DOHH2 (cell line): ENCODE measurements at regions not wholly inside any gene's neighbourhood (a gene's known extent, or its start where the extent isn't known, plus 50 kb on each side); places are given as distances from the start of the nearest gene placed in this dataset.

ENCODE experiments used
- H3F3A ChIP-seq: fragments of 200-600 bp; sonication (generic), shearing (Covaris generic); 2 replicates; pipeline ENCODE4 v1.6.0; 2016; ENCODE audit warnings: antibody characterized with exemption, mild to moderate bottlenecking; ENCODE audit not compliant: control insufficient read depth, insufficient read depth
- H3K27ac ChIP-seq: fragments of 200-600 bp; sonication (generic); 2 replicates; pipeline ENCODE4 v1.5.1; 2014; ENCODE audit warnings: low read depth, mild to moderate bottlenecking, low read length, moderate library complexity
- H3K27me3 ChIP-seq: fragments of 200-600 bp; sonication (generic); 2 replicates; pipeline ENCODE4 v1.6.1; 2014; ENCODE audit warnings: mild to moderate bottlenecking, low read length, mixed read lengths; ENCODE audit not compliant: control insufficient read depth
- H3K36me3 ChIP-seq: fragments of 200-600 bp; sonication (generic); 2 replicates; pipeline ENCODE4 v1.6.1; 2014; ENCODE audit warnings: mild to moderate bottlenecking, low read length, moderate library complexity, mixed read lengths; ENCODE audit not compliant: control insufficient read depth
- H3K4me1 ChIP-seq: fragments of 200-600 bp; sonication (generic); 2 replicates; pipeline ENCODE4 v1.6.1; 2014; ENCODE audit warnings: mild to moderate bottlenecking, low read length, mixed read lengths; ENCODE audit not compliant: control insufficient read depth
- H3K4me2 ChIP-seq: fragments of 200-600 bp; sonication (generic); 2 replicates; pipeline ENCODE4 v1.6.0; 2014; ENCODE audit warnings: mild to moderate bottlenecking, low read length, moderate library complexity
- H3K4me3 ChIP-seq: fragments of 200-600 bp; sonication (generic); 2 replicates; pipeline ENCODE4 v1.5.1; 2014; ENCODE audit warnings: mild to moderate bottlenecking, low read length, mixed read lengths
- H3K79me2 ChIP-seq: fragments of 200-600 bp; sonication (generic); 2 replicates; pipeline ENCODE4 v1.6.1; 2014; ENCODE audit warnings: mild to moderate bottlenecking, low read length, mixed read lengths; ENCODE audit not compliant: control insufficient read depth
- H3K9me2 ChIP-seq: fragments of 200-600 bp; sonication (generic); replicated peaks from 2 replicates; pipeline ENCODE4 v1.6.1; 2014; ENCODE audit warnings: mild to moderate bottlenecking, low read length, mixed read lengths; ENCODE audit not compliant: control insufficient read depth
- H3K9me3 ChIP-seq: fragments of 200-600 bp; sonication (generic); 2 replicates; pipeline ENCODE4 v1.6.1; 2014; ENCODE audit warnings: antibody characterized with exemption, low read length, mixed read lengths; ENCODE audit not compliant: control insufficient read depth, insufficient read depth
- H4K20me1 ChIP-seq: fragments of 200-600 bp; sonication (generic); 2 replicates; pipeline ENCODE4 v1.6.0; 2014; ENCODE audit warnings: low read depth, mild to moderate bottlenecking, antibody characterized with exemption, low read length, moderate library complexity; ENCODE audit not compliant: control insufficient read depth, insufficient read depth
- CTCF ChIP-seq: fragments of 200-600 bp; sonication (generic); IDR thresholded peaks from one replicate; pipeline ENCODE4 v1.5.1; 2014; ENCODE audit warnings: antibody characterized with exemption, mild to moderate bottlenecking, low read depth, low read length; ENCODE audit not compliant: poor library complexity, severe bottlenecking
- EZH2phosphoT487 ChIP-seq: fragments of 200-600 bp; sonication (generic); IDR thresholded peaks from 2 replicates; pipeline ENCODE4 v1.6.1; 2017; ENCODE audit warnings: borderline replicate concordance, mild to moderate bottlenecking, antibody characterized with exemption, low read length, moderate library complexity, mixed read lengths

GRCh38 chr1:163436140-163436812 is 114.5 kb downstream of the NUF2 start:
- H4K20me1 ChIP-seq = no peaks in the 10 kb centered on the region
- no peak overlapping the region for H3K27ac ChIP-seq
- no peaks in the 10 kb centered on the region for H3K9me2 ChIP-seq
- no peaks in the 10 kb centered on the region for H3K79me2 ChIP-seq
- TF ChIP-seq CTCF = no peak
- TF ChIP-seq EZH2phosphoT487 = no peak
- H3K36me3 ChIP-seq = no peaks in the 10 kb centered on the region
- H3F3A ChIP-seq = no peaks in the 10 kb centered on the region
- H3K4me1 ChIP-seq = no peaks in the 10 kb centered on the region
- peaks cover 4% of the 10 kb centered on the region; the same call in 1 of the 2 replicates for H3K27me3 ChIP-seq
- H3K9me3 ChIP-seq = no peaks in the 10 kb centered on the region
- no peak overlapping the region for H3K4me2 ChIP-seq
- no peak overlapping the region for H3K4me3 ChIP-seq

- no peaks in the 10 kb centered on the region for H3K79me2 ChIP-seq
- H3K4me2 ChIP-seq = no peak overlapping the region
- no peak overlapping the region for H3K27ac ChIP-seq
- peaks cover 4% of the 10 kb centered on the region; the same call in 1 of the 2 replicates for H3K27me3 ChIP-seq
- H3K9me2 ChIP-seq = no peaks in the 10 kb centered on the region
- H3K4me1 ChIP-seq = no peaks in the 10 kb centered on the region
- H3K36me3 ChIP-seq = no peaks in the 10 kb centered on the region
- no peaks in the 10 kb centered on the region for H4K20me1 ChIP-seq
- H3F3A ChIP-seq = no peaks in the 10 kb centered on the region
- H3K9me3 ChIP-seq = no peaks in the 10 kb centered on the region
- H3K4me3 ChIP-seq = no peak overlapping the region
- TF ChIP-seq EZH2phosphoT487 (no peak), CTCF (no peak)
Measured at GRCh38 chr1:163439471-163439870, 117.7 kb downstream of the NUF2 start.

- H3K9me3 ChIP-seq = no peaks in the 10 kb centered on the region
- no peaks in the 10 kb centered on the region for H3K4me1 ChIP-seq
- H3K4me2 ChIP-seq = no peak overlapping the region
- no peaks in the 10 kb centered on the region for H3F3A ChIP-seq
- no peaks in the 10 kb centered on the region for H4K20me1 ChIP-seq
- TF ChIP-seq EZH2phosphoT487 (no peak), CTCF (no peak)
- H3K36me3 ChIP-seq = no peaks in the 10 kb centered on the region
- no peaks in the 10 kb centered on the region for H3K9me2 ChIP-seq
- no peaks in the 10 kb centered on the region for H3K79me2 ChIP-seq
- peaks cover 4% of the 10 kb centered on the region; the same call in 1 of the 2 replicates for H3K27me3 ChIP-seq
- no peak overlapping the region for H3K27ac ChIP-seq
- no peak overlapping the region for H3K4me3 ChIP-seq
Measured at GRCh38 chr1:163440090-163440489, 118.3 kb downstream of the NUF2 start.
